ENCODE measurements at regions not wholly inside any gene's neighbourhood (a gene's known extent, or its start where the extent isn't known, plus 50 kb on each side); places are given as distances from the start of the nearest gene placed in this dataset.

GRCh38 chr2:107306881-107307280 is 420.9 kb upstream of the ST6GAL2 start:
- Histone ChIP-seq H4K91ac (ENCODE audit: low read depth, low read length) (no peak overlapping the region), H2AFZ (ENCODE audit: insufficient read depth, low read length, poor library complexity) (no peak overlapping the region), H2AK5ac (ENCODE audit: low read length) (no peak overlapping the region), H3K27me3 (ENCODE audit: insufficient read depth, low read length) (no peaks in the 10 kb centered on the region), H3K18ac (ENCODE audit: low read length) (no peak overlapping the region), H2BK5ac (ENCODE audit: low read depth, low read length, poor library complexity) (no peak overlapping the region), H4K12ac (ENCODE audit: low read depth, low read length) (no peak overlapping the region), H2BK120ac (ENCODE audit: insufficient read depth, low read length, poor library complexity) (no peak overlapping the region), H2BK12ac (ENCODE audit: low read length) (no peak overlapping the region), H3K4ac (ENCODE audit: low read depth, low read length) (no peak overlapping the region), H3K27ac (ENCODE audit: low read depth, low read length) (no peak overlapping the region), H3K79me1 (ENCODE audit: low read length) (no peaks in the 10 kb centered on the region), H3K79me2 (ENCODE audit: control insufficient read depth, insufficient read depth, low read length, poor library complexity) (no peaks in the 10 kb centered on the region), H3K23ac (ENCODE audit: low read length) (no peak overlapping the region), H3K9me3 (ENCODE audit: insufficient read depth, low read depth, low read length) (no peaks in the 10 kb centered on the region), H3K4me2 (ENCODE audit: low read length) (no peak overlapping the region), H4K8ac (ENCODE audit: low read depth, low read length) (no peak overlapping the region), H3K36me3 (ENCODE audit: control insufficient read depth in 1 of 2, insufficient read depth in 2 of 2, low read length in 2 of 2) (no peaks in the 10 kb centered on the region), H3K14ac (ENCODE audit: low read length) (no peak overlapping the region), H3K4me3 (ENCODE audit: low read depth, low read length) (no peak overlapping the region), H3K4me1 (ENCODE audit: control insufficient read depth in 1 of 2, insufficient read depth in 2 of 2, low read length in 2 of 2) (peaks cover 0 to 2% of the 10 kb centered on the region in 2 experiments), H3K9ac (ENCODE audit: low read length) (no peak overlapping the region)
- no peak for DNase-seq
- WGBS (ENCODE audit: extremely low coverage, insufficient coverage, insufficient read length): no CpG with 5 or more reads among the region's 2 CpGs

- H3K27ac ChIP-seq (ENCODE audit: low read depth, low read length): no peak overlapping the region
- no peak for DNase-seq
- no peaks in the 10 kb centered on the region for H3K9me3 ChIP-seq (ENCODE audit: insufficient read depth, low read depth, low read length)
- no peak overlapping the region for H3K4me2 ChIP-seq (ENCODE audit: low read length)
- no peak overlapping the region for H3K18ac ChIP-seq (ENCODE audit: low read length)
- H3K14ac ChIP-seq (ENCODE audit: low read length): no peak overlapping the region
- no peaks in the 10 kb centered on the region for H3K36me3 ChIP-seq (ENCODE audit: control insufficient read depth in 1 of 2, insufficient read depth in 2 of 2, low read length in 2 of 2)
- H2BK5ac ChIP-seq (ENCODE audit: low read depth, low read length, poor library complexity): no peak overlapping the region
- no peak overlapping the region for H4K8ac ChIP-seq (ENCODE audit: low read depth, low read length)
- H4K91ac ChIP-seq (ENCODE audit: low read depth, low read length): no peak overlapping the region
- no peak overlapping the region for H2BK120ac ChIP-seq (ENCODE audit: insufficient read depth, low read length, poor library complexity)
- H3K23ac ChIP-seq (ENCODE audit: low read length): no peak overlapping the region
- no peaks in the 10 kb centered on the region for H3K79me2 ChIP-seq (ENCODE audit: control insufficient read depth, insufficient read depth, low read length, poor library complexity)
- no CpG with 5 or more reads among the region's 1 CpG for WGBS (ENCODE audit: extremely low coverage, insufficient coverage, insufficient read length)
- H3K4me3 ChIP-seq (ENCODE audit: low read depth, low read length): no peak overlapping the region
- peaks cover 0 to 2% of the 10 kb centered on the region in 2 experiments for H3K4me1 ChIP-seq (ENCODE audit: control insufficient read depth in 1 of 2, insufficient read depth in 2 of 2, low read length in 2 of 2)
- no peaks in the 10 kb centered on the region for H3K79me1 ChIP-seq (ENCODE audit: low read length)
- H3K9ac ChIP-seq (ENCODE audit: low read length): no peak overlapping the region
- no peak overlapping the region for H4K12ac ChIP-seq (ENCODE audit: low read depth, low read length)
- H2BK12ac ChIP-seq (ENCODE audit: low read length): no peak overlapping the region
- no peaks in the 10 kb centered on the region for H3K27me3 ChIP-seq (ENCODE audit: insufficient read depth, low read length)
- no peak overlapping the region for H3K4ac ChIP-seq (ENCODE audit: low read depth, low read length)
- H2AK5ac ChIP-seq (ENCODE audit: low read length): no peak overlapping the region
- H2AFZ ChIP-seq (ENCODE audit: insufficient read depth, low read length, poor library complexity): no peak overlapping the region
Observed at GRCh38 chr2:107308835-107309234, 422.9 kb upstream of the ST6GAL2 start.

DNA sequence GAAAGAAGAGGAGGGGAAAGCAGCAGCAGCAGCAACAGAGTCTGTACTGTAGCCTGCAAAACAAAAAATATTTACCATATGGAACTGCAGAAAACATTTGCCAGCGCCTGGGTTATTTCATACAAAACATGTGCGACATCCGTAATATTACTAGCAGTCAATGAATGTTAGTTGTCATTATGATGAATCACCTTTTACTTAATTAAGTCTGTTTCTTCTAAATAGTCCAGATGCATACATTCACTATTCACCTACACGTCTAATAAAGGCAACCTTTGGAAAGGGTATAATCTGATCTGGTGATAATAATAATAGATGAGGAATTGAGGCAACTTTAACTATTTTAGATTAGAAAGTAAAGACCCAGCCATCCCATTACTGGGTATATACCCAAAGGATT is 426.3 kb upstream of the ST6GAL2 start:
- no CpG with 5 or more reads among the region's 4 CpGs for WGBS (ENCODE audit: extremely low coverage, insufficient coverage, insufficient read length)

DNA sequence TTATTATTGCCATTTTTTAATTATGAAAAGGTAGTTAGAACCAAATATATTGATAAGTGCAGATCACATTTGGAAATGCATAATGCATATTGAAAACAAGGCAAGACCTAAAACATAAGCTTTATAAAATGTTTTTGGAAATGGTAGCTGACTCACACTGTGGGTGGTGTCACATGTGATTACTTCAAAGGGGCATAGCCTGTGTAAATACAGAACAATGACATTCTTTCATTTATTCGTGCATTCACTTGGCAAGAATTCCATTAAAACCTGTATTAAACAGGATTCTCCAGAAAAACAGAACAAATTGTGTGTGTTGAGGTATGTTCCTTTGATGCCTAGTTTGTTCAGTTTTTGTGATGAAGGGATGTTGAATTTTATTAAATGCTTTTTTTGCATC is 427.3 kb upstream of the ST6GAL2 start:
- WGBS (ENCODE audit: extremely low coverage, insufficient coverage, insufficient read length): no CpG with 5 or more reads among the region's 1 CpG
- no peaks in the 10 kb centered on the region for H3K79me2 ChIP-seq (ENCODE audit: control insufficient read depth, insufficient read depth, low read length, poor library complexity)
- H3K4me1 ChIP-seq (ENCODE audit: control insufficient read depth in 1 of 2, insufficient read depth in 2 of 2, low read length in 2 of 2): no peaks in the 10 kb centered on the region

More for the DNA sequence above, 426.3 kb upstream of the ST6GAL2 start:
- Histone ChIP-seq H2AK5ac (ENCODE audit: low read length) (no peak overlapping the region), H3K4me2 (ENCODE audit: low read length) (no peak overlapping the region), H3K27ac (ENCODE audit: low read depth, low read length) (no peak overlapping the region), H2AFZ (ENCODE audit: insufficient read depth, low read length, poor library complexity) (no peak overlapping the region), H3K9ac (ENCODE audit: low read length) (no peak overlapping the region), H3K79me2 (ENCODE audit: control insufficient read depth, insufficient read depth, low read length, poor library complexity) (no peaks in the 10 kb centered on the region), H3K9me3 (ENCODE audit: insufficient read depth, low read depth, low read length) (no peaks in the 10 kb centered on the region), H4K12ac (ENCODE audit: low read depth, low read length) (no peak overlapping the region), H4K8ac (ENCODE audit: low read depth, low read length) (no peak overlapping the region), H3K4ac (ENCODE audit: low read depth, low read length) (no peak overlapping the region), H3K79me1 (ENCODE audit: low read length) (no peaks in the 10 kb centered on the region), H3K4me3 (ENCODE audit: low read depth, low read length) (no peak overlapping the region), H2BK5ac (ENCODE audit: low read depth, low read length, poor library complexity) (no peak overlapping the region), H3K27me3 (ENCODE audit: insufficient read depth, low read length) (no peaks in the 10 kb centered on the region), H3K23ac (ENCODE audit: low read length) (no peak overlapping the region), H3K14ac (ENCODE audit: low read length) (no peak overlapping the region), H3K36me3 (ENCODE audit: control insufficient read depth in 1 of 2, insufficient read depth in 2 of 2, low read length in 2 of 2) (no peaks in the 10 kb centered on the region), H2BK12ac (ENCODE audit: low read length) (no peak overlapping the region), H2BK120ac (ENCODE audit: insufficient read depth, low read length, poor library complexity) (no peak overlapping the region), H3K4me1 (ENCODE audit: control insufficient read depth in 1 of 2, insufficient read depth in 2 of 2, low read length in 2 of 2) (no peaks in the 10 kb centered on the region), H3K18ac (ENCODE audit: low read length) (no peak overlapping the region), H4K91ac (ENCODE audit: low read depth, low read length) (no peak overlapping the region)
- no peak for DNase-seq

More for the DNA sequence above, 427.3 kb upstream of the ST6GAL2 start:
- Histone ChIP-seq H3K79me1 (ENCODE audit: low read length) (no peaks in the 10 kb centered on the region), H3K4me3 (ENCODE audit: low read depth, low read length) (no peak overlapping the region), H2BK120ac (ENCODE audit: insufficient read depth, low read length, poor library complexity) (no peak overlapping the region), H3K4me2 (ENCODE audit: low read length) (no peak overlapping the region), H2BK12ac (ENCODE audit: low read length) (no peak overlapping the region), H4K91ac (ENCODE audit: low read depth, low read length) (no peak overlapping the region), H3K36me3 (ENCODE audit: control insufficient read depth in 1 of 2, insufficient read depth in 2 of 2, low read length in 2 of 2) (no peaks in the 10 kb centered on the region), H2AK5ac (ENCODE audit: low read length) (no peak overlapping the region), H3K4ac (ENCODE audit: low read depth, low read length) (no peak overlapping the region), H3K9me3 (ENCODE audit: insufficient read depth, low read depth, low read length) (no peaks in the 10 kb centered on the region), H3K23ac (ENCODE audit: low read length) (no peak overlapping the region), H2AFZ (ENCODE audit: insufficient read depth, low read length, poor library complexity) (no peak overlapping the region), H3K27ac (ENCODE audit: low read depth, low read length) (no peak overlapping the region), H3K14ac (ENCODE audit: low read length) (no peak overlapping the region), H4K12ac (ENCODE audit: low read depth, low read length) (no peak overlapping the region), H3K9ac (ENCODE audit: low read length) (no peak overlapping the region), H3K18ac (ENCODE audit: low read length) (no peak overlapping the region), H4K8ac (ENCODE audit: low read depth, low read length) (no peak overlapping the region), H3K27me3 (ENCODE audit: insufficient read depth, low read length) (no peaks in the 10 kb centered on the region), H2BK5ac (ENCODE audit: low read depth, low read length, poor library complexity) (no peak overlapping the region)
- DNase-seq: no peak

Data from trophoblast cell (in vitro differentiated cells and primary cell).